Activated gamma-delta T cell (primary cell): ENCODE measurements at regions not wholly inside any gene's neighbourhood (a gene's known extent, or its start where the extent isn't known, plus 50 kb on each side); places are given as distances from the start of the nearest gene placed in this dataset.

Experiments used
- DNase-seq: peaks from one replicate; lab custom pipeline; 2025; lab: John Stamatoyannopoulos, UW

GRCh38 chr10:83577421-83577820, 561.9 kb upstream of the GHITM start:
- no peak for DNase-seq

GRCh38 chr10:83580373-83581012, 558.8 kb upstream of the GHITM start:
- no peak for DNase-seq

GRCh38 chr10:83582407-83583095, 556.8 kb upstream of the GHITM start:
- no peak for DNase-seq

- DNase-seq, result no peak
Observed at GRCh38 chr10:83585686-83586085, 553.6 kb upstream of the GHITM start.

GRCh38 chr10:83592337-83592935, 546.9 kb upstream of the GHITM start:
- DNase-seq, result no peak

- no peak for DNase-seq
Observed at GRCh38 chr10:83603708-83604107, 535.6 kb upstream of the GHITM start.

GRCh38 chr10:83605783-83606630, 533.3 kb upstream of the GHITM start:
- no peak for DNase-seq

- no peak for DNase-seq
Observed at GRCh38 chr10:83607959-83608745, 531.2 kb upstream of the GHITM start.

GRCh38 chr10:83612050-83612449, 527.3 kb upstream of the GHITM start:
- no peak for DNase-seq

- DNase-seq, result no peak
Observed at GRCh38 chr10:83612746-83613145, 526.6 kb upstream of the GHITM start.

GRCh38 chr10:83617172-83617571, 522.1 kb upstream of the GHITM start:
- DNase-seq, result no peak

GRCh38 chr10:83617692-83618545, 521.4 kb upstream of the GHITM start:
- DNase-seq, result no peak

- DNase-seq, result no peak
Observed at GRCh38 chr10:83625831-83626360, 513.4 kb upstream of the GHITM start.

- no peak for DNase-seq
Observed at GRCh38 chr10:83632701-83633100, 506.6 kb upstream of the GHITM start.

- DNase-seq, result no peak
Observed at GRCh38 chr10:83633547-83633946, 505.8 kb upstream of the GHITM start.

GRCh38 chr10:83636826-83637225, 502.5 kb upstream of the GHITM start:
- DNase-seq, result no peak

GRCh38 chr10:83647526-83647925, 491.8 kb upstream of the GHITM start:
- DNase-seq, result no peak

GRCh38 chr10:83648201-83648600, 491.1 kb upstream of the GHITM start:
- DNase-seq, result no peak

GRCh38 chr10:83649471-83649870, 489.8 kb upstream of the GHITM start:
- DNase-seq, result no peak

- DNase-seq, result no peak
Observed at GRCh38 chr10:83654689-83655088, 484.6 kb upstream of the GHITM start.
